ENCODE measurements at regions not wholly inside any gene's neighbourhood (a gene's known extent, or its start where the extent isn't known, plus 50 kb on each side); places are given as distances from the start of the nearest gene placed in this dataset.

DNA sequence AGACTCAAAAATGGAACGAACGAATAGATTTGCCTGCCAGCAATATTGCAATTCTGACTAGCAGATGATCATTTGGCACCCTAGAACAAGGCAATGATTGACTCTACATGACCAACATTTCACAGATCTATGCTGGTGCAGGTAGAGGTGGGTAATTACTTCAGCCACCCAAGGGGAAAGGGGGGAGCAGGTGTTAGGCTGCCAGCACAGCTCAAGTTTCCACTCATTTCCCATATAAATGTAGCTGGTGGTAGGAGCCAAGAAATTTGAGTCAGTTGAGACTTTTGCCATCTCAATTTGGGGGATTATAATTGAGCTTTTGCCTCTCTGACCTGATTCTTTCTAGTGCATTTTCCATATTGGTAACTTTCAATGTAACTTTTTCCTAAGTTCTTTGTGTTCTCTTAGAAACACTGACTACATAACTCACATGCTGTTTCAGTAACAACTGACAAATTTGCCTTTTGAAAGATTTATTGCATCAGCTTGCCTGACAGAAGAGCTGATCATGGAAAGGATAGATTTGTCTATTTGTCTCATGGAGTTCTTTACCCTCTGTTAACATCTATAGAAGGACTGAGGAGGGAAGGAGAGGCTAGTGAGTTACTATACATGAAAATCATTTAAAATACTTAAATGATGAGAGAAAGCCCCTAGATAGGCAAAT lies 902.5 kb downstream of the ZPLD1 start:
- TF ChIP-seq GATA2 (IDR thresholded peaks at IDR 0.05; ENCODE audit: low read depth, low read length) (no peak), GATA3 (IDR thresholded peaks at IDR 0.05; ENCODE audit: low read depth, low read length) (no peak)

GRCh38 chr3:103341078-103341606 lies 906.3 kb downstream of the ZPLD1 start:
- no peak for TF ChIP-seq GATA2 (IDR thresholded peaks at IDR 0.05; ENCODE audit: low read depth, low read length)
- TF ChIP-seq GATA3 (IDR thresholded peaks at IDR 0.05; ENCODE audit: low read depth, low read length) = no peak

DNA sequence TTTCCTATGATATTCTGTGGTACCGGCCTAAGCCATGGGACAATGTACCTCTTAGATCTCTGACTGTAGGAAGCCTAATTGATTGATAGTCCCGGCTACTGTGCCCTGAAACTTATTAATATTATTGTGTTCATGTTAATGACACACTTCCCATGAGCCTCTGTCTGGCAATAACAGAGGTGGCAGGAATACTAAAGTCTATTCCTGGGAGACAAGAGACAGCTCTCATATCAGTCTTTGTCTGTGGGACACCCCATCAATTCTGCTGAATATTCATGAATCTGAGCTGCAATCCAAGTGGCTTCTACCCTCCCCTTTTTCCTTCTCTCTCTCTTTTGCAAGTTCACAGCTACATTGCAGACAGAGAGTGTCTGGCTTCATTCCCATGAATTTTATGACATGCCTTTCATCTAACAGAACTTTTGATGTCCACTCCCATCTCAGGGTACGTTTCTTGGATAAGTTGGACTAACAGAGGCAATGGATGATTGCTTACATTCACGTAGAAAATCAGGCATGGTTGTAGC lies 907.5 kb downstream of the ZPLD1 start:
- TF ChIP-seq GATA2 (IDR thresholded peaks at IDR 0.05; ENCODE audit: low read depth, low read length) (no peak), GATA3 (IDR thresholded peaks at IDR 0.05; ENCODE audit: low read depth, low read length) (no peak)

GRCh38 chr3:103349760-103350159 lies 914.9 kb downstream of the ZPLD1 start:
- TF ChIP-seq GATA2 (IDR thresholded peaks at IDR 0.05; ENCODE audit: low read depth, low read length) (no peak), GATA3 (IDR thresholded peaks at IDR 0.05; ENCODE audit: low read depth, low read length) (no peak)

- TF ChIP-seq GATA3 (IDR thresholded peaks at IDR 0.05; ENCODE audit: low read depth, low read length) (no peak), GATA2 (IDR thresholded peaks at IDR 0.05; ENCODE audit: low read depth, low read length) (no peak)
These were observed 930.7 kb downstream of the ZPLD1 start for GRCh38 chr3:103365467-103365866.

DNA sequence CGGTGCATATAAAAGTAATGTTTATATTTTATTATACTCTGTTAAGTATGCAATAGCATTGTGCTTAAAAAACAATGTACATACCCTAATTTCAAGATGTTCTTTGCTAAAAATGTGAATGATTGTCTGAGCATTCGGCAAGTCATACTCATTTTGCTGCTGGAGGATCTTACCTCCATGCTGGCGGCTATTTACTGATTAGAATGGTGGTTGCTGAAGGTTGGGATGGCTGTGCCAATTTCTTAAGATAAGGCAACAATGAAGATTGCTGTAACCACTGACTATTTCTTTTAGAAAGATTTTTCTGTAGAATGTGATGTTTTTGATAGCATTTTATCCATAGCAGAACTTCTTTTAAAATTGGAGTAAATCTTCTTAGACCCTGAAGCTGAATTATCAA lies 932.7 kb downstream of the ZPLD1 start:
- TF ChIP-seq GATA3 (IDR thresholded peaks at IDR 0.05; ENCODE audit: low read depth, low read length) (no peak), GATA2 (IDR thresholded peaks at IDR 0.05; ENCODE audit: low read depth, low read length) (no peak)

- TF ChIP-seq GATA3 (IDR thresholded peaks at IDR 0.05; ENCODE audit: low read depth, low read length) (no peak), GATA2 (IDR thresholded peaks at IDR 0.05; ENCODE audit: low read depth, low read length) (no peak)
These were observed 936.6 kb downstream of the ZPLD1 start for GRCh38 chr3:103371411-103371810.

DNA sequence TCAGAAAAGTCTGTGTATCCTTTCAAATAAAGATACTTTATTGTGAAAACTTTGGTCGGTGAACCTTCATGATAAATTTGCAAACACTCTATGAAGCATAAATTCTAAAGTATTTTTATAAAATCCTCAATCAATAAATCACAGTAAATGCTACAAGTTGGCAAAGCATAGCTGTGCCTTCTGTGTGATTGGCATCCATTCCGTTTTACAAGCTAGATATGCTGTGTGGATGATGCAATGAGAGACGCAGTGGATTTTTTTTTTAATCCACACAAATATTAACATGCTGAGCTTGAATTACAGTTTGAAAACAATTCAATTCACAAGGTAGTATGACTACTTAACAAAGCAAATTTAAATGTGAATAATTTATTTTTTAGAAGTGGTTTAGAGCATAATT lies 937.2 kb downstream of the ZPLD1 start:
- TF ChIP-seq GATA2 (IDR thresholded peaks at IDR 0.05; ENCODE audit: low read depth, low read length) = no peak

GRCh38 chr3:103380391-103380790 lies 945.6 kb downstream of the ZPLD1 start:
- TF ChIP-seq GATA2 (IDR thresholded peaks at IDR 0.05; ENCODE audit: low read depth, low read length) (no peak), GATA3 (IDR thresholded peaks at IDR 0.05; ENCODE audit: low read depth, low read length) (no peak)

GRCh38 chr3:103381296-103382079 lies 946.7 kb downstream of the ZPLD1 start:
- no peak for TF ChIP-seq GATA3 (IDR thresholded peaks at IDR 0.05; ENCODE audit: low read depth, low read length)
- TF ChIP-seq GATA2 (IDR thresholded peaks at IDR 0.05; ENCODE audit: low read depth, low read length) = no peak

- TF ChIP-seq GATA2 (IDR thresholded peaks at IDR 0.05; ENCODE audit: low read depth, low read length) = no peak
- TF ChIP-seq GATA3 (IDR thresholded peaks at IDR 0.05; ENCODE audit: low read depth, low read length) = no peak
These were observed 951.3 kb downstream of the ZPLD1 start for GRCh38 chr3:103385961-103386656.

DNA sequence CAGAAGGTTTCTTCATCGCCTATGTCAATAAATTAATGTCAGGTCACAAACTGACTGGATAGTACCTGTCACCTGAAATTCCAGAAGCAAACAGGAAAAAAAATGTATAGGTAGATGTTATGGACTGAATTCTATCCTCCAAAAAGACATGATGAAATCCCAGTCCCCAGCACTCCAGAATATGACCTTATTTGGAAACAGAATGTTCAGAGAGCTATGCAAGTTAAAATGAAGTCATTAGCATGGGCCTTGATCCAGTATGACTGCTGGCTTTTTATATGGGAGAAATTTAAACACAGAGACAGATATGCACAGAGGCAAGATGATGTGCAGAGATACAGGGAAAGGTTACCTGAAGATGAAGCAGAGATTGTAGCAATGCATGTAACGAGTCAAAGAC lies 953.4 kb downstream of the ZPLD1 start:
- TF ChIP-seq GATA3 (IDR thresholded peaks at IDR 0.05; ENCODE audit: low read depth, low read length) (no peak), GATA2 (IDR thresholded peaks at IDR 0.05; ENCODE audit: low read depth, low read length) (no peak)

DNA sequence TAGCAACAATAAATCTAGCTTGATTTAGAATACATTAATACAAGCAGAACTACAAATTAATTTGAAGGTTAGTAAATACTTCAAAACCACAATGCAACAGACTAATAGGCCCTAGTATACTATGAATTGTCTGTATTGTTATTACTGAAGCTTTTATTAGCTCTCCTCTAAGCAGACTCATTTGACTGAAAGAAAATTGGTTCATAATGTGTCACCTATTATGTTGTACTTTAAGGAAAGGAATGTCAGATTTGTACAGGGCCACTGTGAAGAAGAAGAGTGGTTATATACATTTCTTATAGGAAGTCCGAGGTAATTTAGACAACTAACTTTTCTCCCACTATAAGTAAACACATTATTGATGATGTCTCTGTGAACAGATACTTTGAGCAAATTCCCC lies 954.5 kb downstream of the ZPLD1 start:
- no peak for TF ChIP-seq GATA3 (IDR thresholded peaks at IDR 0.05; ENCODE audit: low read depth, low read length)
- TF ChIP-seq GATA2 (IDR thresholded peaks at IDR 0.05; ENCODE audit: low read depth, low read length) = no peak
